Epithelial cell of proximal tubule (primary cell): ENCODE measurements at regions not wholly inside any gene's neighbourhood (a gene's known extent, or its start where the extent isn't known, plus 50 kb on each side); places are given as distances from the start of the nearest gene placed in this dataset.

Experiments
- DNase-seq: peaks from one replicate; pipeline ENCODE4 v3.0.0-alpha.2; 2011; ENCODE audit warnings: low read depth
- H3K4me3 ChIP-seq: 2 replicates; pipeline ENCODE4 v1.5.1; 2011; ENCODE audit warnings: low read depth, mild to moderate bottlenecking, low read length
- TF ChIP-seq, protein P1 (sequence below): conservative IDR thresholded peaks from 2 replicates; pipeline ENCODE4 v1.5.1; 2012; ENCODE audit warnings: low read depth, mild to moderate bottlenecking, low read length

DNA sequence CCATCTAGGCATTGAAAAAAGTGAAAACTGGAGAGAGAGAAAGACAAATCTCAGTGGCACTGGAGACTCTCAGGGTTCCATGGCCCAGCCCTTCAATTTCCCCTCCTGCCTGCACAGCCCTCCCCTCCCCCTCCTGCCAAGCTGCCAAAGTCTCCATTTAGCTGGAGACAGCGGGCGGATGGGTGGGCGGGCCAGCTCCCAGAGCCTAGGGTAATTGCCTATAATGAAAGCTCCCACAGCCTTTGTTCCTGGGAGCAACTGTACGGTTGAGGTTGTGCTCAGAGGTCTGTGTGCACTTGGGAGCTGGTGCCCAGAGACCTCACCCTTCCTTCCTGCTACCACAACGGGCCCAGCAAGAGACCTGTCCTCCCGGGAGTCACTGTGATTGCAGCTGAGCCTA lies 89.6 kb downstream of the NAV1 start:
- TF ChIP-seq, protein P1, sequence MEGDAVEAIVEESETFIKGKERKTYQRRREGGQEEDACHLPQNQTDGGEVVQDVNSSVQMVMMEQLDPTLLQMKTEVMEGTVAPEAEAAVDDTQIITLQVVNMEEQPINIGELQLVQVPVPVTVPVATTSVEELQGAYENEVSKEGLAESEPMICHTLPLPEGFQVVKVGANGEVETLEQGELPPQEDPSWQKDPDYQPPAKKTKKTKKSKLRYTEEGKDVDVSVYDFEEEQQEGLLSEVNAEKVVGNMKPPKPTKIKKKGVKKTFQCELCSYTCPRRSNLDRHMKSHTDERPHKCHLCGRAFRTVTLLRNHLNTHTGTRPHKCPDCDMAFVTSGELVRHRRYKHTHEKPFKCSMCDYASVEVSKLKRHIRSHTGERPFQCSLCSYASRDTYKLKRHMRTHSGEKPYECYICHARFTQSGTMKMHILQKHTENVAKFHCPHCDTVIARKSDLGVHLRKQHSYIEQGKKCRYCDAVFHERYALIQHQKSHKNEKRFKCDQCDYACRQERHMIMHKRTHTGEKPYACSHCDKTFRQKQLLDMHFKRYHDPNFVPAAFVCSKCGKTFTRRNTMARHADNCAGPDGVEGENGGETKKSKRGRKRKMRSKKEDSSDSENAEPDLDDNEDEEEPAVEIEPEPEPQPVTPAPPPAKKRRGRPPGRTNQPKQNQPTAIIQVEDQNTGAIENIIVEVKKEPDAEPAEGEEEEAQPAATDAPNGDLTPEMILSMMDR = no peak
- no peak for DNase-seq
- H3K4me3 ChIP-seq = no peak overlapping the region

DNA sequence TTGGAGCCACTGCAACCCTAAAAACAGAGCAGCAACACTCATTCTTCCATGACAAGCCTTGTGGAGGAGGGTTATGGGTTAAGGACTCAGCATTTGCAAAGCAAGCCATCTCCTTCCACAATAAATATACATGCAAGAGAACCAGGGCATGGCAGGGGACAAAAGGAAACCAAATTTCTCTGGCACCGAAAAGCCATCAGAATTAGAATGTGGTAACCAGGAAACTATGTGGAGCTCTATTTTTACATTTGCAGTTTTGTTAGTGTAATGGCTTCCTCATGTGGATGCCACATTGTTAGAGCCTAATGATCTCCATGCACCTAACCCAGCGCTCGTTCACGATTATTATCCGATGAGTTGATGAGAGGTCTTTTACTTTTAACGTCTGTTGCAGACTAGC lies 91.7 kb downstream of the NAV1 start:
- TF ChIP-seq, protein P1 = no peak
- DNase-seq = no peak
- no peak overlapping the region for H3K4me3 ChIP-seq

DNA sequence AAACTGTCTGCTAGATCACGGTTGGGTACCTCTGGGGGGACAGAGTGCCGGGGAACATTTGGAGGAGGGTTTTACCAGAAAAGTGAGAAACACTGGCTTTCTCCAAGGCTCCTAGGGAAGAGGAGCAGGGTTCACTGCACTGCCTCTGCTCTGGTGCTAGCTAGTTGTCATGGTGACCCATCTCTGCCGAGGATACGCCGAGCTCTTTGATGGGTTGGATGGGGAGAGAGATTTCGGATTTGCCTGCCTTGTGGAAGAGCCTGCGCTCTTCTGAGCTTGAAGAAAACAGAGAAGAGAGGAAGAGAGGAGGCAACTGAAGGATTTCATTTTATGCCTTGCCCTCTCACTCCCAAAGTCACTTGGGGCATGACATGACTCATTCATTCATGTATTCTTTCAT lies 92.1 kb downstream of the NAV1 start:
- no peak for DNase-seq
- TF ChIP-seq, protein P1 = no peak
- H3K4me3 ChIP-seq = no peak overlapping the region

DNA sequence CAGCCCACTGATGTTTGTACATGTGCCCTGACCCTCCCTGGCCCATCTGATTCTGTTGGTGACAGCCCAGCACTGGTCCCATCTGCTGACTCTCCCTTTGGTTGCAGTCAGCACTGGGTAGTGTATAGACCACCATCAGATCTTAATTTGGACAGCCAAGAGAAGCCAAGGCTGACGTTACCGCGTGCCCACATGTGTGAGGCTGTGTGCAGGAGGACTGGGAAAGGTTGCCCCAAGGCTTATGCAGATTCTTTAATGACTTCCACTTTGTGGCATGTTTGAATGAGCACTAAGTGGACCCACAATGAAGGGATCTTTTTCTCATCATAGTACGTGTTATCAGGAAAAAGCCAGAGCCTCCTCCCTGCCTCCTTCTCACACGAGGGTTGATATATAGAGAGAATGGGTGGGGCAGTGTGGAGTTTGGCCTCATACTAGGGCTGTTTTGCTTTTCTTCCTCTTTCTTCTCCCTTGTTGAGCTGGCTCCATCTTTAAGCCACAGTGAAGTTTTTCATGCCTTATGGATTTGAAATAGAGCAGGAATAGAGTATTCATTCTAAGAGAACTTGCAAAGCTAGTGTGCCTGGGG lies 93.5 kb downstream of the NAV1 start:
- H3K4me3 ChIP-seq = no peak overlapping the region
- TF ChIP-seq, protein P1 = no peak
- DNase-seq = no peak

DNA sequence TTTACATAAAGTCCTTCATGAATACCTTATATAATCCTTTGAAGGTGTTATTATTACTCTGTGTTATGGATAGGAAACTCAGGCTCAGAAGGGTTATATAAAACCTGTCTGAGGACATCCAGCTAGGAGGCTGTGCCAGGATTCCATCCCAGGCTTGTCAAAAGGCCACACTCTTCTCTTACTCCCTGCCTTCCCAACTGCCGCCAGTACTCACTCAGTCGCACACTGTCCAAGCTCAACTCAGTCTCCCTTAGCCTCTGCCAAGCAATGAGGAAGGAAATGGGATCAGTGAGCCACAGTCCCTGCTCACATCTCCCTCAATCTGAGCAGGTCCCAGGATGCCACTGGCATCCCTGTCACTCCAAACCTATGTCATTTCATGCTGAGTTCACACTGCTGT lies 94.4 kb downstream of the NAV1 start:
- TF ChIP-seq, protein P1 = no peak
- no peak overlapping the region for H3K4me3 ChIP-seq
- DNase-seq = no peak

DNA sequence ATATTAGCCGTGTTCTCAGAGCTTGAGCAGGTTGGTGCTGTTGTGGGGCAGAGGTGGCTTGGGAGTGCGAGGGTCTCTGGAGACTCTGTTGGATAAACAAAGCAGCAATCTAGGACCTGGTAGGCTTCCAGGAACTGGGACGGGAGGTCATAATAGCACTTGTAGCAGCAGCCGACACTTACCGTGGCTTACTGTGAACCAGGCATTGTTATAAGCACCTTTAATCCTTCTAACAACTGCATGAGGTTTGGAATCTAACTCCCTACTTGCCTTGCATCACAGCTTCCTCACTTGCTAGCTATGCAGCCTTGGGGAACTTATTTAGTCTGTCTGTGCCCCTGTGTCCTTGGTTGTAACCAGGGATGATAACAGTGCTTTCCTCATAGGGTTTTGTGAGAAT lies 94.9 kb downstream of the NAV1 start:
- H3K4me3 ChIP-seq = no peak overlapping the region
- no peak for DNase-seq
- TF ChIP-seq, protein P1 = no peak

DNA sequence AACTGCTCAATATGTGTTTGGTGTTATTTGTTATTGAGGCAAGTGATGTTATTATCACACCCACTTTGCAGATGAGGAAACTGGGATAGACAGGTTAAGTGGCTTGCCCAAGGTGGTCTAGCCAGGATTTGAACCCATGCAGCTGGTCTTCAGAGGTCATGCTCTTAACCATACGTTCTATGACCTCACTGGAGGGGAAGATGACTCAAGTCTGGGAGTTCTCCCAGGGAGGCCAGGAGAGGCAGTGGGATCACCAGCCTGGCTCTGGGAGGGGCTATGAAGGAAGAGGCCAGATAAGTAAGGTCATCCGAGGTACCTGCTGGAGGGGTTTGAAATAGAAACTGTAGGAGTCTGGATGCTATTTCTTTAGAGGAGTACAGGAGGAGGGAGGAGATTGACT lies 95.3 kb downstream of the NAV1 start:
- no peak for DNase-seq
- H3K4me3 ChIP-seq = no peak overlapping the region
- TF ChIP-seq, protein P1 = no peak
